DMS53 treated with DMSO at 0.1 percent for 48 hours (cell line): ENCODE measurements at regions not wholly inside any gene's neighbourhood (a gene's known extent, or its start where the extent isn't known, plus 50 kb on each side); places are given as distances from the start of the nearest gene placed in this dataset.
"Not testable (repeated sequence)": the region's sequence is repeated elsewhere in the genome, so short reads cannot be mapped to it uniquely, and the experiment has no call there.

ENCODE experiments used
- DNase-seq: peaks from one replicate; lab custom pipeline; 2025; ENCODE audit not compliant: unreplicated experiment; lab: John Stamatoyannopoulos, UW

DNA sequence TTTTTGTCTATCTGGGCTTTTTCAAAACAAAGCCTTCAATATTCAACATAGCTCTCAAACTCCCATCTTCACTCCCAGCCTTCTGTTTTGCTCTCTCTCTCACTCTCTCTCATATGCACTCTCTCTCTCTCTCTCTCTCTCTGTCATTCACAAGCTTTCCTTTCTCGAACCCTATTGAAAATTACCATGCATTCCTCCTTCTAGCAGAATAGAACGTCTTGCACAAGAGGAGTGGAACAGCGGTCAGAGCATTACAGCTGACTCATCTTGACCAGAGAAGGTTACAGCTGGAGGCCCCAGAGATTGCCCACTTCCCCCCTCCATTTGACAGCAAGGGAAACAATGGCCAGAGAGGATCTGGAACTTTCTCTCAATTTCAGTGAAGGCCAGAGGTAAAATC, 51.0 kb upstream of the LIFR start:
- no peak for DNase-seq

DNA sequence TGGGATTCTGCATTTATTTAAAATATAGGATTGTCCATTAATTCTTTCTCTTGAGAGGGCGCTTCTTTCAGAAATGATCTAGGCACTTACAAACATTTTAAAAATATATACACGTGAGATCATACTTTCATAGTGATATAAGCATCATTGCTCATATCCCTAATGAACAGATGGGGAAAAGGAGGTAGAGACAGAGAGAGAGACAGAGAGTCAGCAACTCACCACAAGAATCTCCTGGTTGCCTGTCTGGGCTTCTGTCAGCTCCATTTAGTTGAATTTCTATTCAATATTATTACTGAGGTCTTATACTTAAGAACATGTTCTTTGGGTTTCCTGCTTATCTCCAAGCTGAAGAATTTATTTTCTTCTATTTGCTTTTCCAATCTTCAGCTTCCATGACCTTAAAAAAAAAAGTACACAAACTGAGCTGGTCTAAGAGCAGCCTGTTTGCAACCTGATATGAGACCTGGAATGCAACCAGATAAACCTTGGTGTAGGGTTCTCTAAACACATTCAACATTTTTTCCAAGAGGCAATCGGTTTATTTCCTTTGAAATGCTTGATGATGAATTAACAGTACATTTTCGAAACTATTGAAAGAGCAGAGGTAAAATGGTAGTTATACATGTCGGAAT, 51.6 kb upstream of the LIFR start:
- no peak for DNase-seq

DNA sequence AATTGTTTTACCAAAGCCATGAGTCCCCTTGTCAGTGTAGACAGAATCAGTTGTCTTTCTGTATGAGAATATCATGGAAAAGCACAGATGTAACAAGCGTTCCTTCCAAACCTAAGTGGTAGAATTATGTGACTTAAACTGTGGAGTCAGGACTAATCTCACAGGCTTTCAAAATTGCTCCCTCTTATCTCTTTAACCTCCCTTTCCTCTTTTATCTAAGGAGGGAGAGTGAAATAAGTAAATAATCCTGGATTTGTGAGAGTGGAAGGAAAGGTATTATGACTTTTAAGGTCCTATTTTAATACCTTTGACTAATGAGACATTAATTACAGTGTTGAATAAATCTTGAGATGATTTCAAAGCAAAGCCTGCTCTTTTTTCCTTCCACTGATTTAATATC, 52.4 kb upstream of the LIFR start:
- no peak for DNase-seq

DNA sequence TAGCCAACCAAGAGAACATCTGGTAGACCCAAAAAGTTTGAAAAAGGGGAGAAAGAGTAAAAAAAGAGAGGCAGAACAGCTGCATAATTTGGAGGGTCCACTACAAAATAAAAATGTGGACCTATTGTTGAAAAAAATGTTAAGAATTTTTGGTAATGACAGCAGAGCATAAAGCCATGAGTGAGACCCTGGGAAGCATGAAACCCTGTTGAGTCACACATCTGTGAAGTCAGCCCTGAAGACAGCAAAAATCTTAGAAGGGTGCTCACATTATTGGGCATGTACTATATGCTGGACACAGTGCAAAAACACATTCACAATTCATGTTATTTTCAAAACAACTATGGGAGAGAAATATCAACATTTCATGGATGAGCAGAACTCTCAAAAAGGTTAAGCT, 56.4 kb upstream of the LIFR start:
- no peak for DNase-seq

DNA sequence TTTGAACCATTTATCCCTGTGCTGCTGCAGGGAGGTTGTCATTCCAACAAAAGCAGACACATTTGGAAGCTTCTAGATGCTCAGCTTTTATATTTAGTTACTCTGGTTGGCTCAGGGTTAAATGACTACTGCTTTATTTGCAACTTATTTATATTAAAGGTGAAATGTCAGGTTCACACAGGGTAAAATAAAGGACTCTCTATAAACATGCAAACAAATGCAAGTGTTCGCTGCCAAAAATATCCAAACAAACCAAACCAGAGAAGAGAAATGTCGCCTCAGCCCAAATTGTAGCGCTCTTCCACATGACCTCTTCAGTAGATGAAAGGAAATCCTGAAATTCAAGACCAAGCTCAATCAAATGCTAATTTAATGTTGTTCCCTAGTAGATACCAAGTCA, 57.0 kb upstream of the LIFR start:
- DNase-seq = no peak

DNA sequence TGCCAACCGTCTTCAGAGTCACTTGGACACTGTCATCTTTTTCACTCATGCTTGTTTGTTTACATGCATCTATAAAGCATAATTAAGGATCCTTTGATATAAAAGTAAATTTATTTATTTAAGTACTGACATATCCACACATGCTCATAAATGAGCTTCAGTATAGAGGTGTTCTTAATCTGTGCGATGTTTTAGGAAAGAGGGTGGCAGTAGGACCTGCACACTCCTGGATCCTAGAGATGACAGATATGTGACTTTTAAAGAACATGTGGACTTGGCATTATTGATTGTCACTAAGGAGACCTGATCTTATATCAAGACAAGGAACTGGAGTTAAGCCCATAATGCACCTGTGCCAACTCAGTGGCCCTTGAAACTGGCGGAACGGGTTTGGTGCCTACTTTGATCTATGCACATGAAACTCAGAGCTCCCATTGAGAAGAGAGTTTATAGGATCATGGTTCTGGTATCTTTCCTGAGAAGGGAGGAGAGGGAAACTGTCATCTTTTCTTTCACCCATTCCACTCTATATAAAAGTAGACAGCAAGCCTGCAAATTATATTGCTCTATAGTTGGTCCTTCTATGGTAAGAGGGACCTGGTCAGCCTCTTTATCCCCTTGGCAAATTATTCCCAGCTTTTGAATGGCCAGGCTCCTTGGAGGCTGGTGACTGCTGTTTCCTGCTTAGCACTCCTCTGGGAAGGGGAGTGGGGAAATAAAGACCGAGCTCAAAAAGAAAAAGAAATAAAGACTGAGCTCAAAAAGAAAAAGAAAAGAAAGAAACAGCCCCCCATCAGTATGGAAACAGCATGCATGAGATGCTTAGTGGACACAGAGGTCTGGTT, 57.8 kb upstream of the LIFR start:
- DNase-seq = peak; percentile 76

DNA sequence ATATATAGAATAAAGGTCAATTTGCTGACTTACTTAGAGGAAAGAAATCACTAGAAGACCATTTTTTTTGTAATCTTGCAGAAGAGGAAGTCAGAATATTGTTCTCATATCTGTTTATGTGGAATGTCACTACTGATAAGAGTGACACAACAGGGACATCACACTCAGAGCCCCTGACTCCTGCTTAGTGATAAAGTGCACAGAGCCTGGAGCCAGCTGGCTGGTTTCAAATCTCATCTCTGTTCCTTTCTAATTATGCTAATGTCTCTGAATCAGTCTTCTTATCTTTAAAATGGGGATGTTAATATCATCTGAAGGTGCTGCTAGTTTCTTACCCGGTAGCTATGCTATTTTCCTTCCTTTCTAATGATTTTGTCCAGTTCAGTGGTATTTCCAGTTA, 58.6 kb upstream of the LIFR start:
- no peak for DNase-seq

DNA sequence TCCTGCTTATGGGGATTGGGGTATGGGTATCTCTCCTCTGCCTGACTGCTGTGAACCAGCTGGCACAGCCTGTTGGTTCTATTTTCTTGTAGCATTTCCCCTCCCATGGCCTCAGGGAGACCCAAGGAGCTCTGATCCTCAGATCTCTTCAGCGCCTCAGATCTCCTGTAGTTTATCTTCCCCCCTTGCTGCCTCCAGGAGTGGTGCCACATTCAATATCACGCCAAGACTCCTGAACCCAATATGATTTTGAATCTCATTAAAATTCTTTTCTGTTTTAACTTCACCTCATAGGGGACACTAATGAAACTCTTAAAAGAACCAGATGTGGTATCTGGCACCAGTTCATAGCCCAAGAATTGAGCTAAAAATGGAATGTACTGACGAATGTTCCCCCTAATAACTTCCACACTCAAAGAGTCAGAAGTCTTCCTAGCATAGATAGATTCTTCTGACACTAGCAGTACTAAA, 59.6 kb upstream of the LIFR start:
- DNase-seq = no peak

DNA sequence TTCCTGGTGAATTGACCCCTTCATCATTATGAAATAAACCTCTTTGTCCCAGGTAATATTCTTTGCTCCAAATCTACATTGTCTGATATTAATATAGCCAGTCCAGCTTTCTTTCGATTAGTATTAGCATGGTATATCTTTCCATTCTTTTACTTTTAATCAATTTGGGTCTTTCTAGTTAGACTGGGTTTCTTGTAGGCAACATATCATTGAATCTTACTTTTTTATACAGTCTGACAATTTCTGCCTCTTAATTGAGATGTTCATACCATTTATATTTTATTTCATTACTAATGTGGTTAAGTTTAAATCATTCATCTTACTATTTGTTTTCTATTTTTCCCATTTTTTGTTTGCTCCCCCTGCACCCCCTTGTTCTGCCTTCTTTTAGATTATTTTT, 61.7 kb upstream of the LIFR start:
- DNase-seq = no peak

DNA sequence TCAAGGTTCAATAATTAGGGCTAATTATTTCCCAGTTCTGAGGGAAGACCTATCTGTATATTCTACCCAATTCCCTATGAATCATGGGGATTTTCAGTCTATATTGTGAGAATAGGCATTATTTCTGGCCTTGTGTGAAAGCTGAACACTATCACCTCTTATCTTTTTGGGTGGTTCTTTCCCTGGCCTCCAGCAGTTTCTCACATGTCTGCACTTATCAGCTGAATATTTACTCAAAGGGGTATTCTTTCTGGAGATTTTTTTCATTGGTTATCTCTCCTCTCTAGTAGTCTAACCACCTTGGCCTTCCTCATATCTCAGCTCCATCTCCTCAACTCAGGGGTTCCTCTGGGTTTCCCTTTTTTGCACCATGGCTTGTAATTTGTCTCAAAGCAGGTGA, 64.9 kb upstream of the LIFR start:
- no peak for DNase-seq

DNA sequence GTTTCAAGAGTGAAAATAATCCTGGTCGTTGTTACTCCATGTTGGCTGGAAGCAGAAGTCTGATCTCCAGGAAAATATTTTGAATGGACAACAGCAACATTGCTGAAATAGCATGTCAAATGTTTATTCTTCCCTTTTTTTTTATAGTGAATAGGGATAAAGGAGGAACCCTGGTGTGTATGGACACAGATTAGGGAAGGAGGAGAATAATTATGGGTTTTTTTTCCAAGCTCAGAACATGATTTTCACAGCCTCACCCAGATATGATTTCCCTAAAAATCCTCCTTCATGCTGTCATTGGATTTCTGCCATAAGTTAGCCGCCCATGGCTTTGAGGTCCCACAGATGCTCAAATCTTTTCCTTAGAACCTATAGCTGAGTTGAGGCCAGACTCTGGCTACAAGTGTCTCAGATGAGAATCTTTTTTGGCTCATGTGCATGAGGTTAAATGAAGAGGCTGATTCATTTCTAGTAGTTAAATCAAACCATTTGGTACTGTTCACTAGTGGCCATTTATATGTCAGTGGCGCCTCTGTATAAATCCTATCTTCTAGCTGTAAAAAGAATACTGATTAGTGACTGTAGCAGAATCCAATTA, 65.5 kb upstream of the LIFR start:
- no peak for DNase-seq

DNA sequence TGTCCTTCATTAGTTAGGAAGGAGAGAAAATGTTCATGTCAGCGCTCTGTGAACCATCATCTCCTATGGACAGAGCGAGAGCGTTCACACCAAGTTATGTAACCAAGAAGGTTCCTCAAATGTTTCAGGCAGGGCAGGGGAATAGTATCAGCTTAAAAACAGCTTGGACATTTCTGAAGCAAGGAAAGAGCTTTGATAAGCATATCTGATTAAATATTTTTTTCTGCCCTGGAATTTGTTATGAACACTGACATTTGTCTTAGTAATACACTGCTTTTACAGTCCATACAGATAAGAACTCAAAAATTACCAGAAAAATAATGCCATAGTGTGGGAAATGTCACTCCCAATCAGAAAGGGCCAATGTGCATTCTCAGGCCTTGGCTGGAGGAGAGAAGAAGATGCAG, 66.3 kb upstream of the LIFR start:
- DNase-seq = no peak

DNA sequence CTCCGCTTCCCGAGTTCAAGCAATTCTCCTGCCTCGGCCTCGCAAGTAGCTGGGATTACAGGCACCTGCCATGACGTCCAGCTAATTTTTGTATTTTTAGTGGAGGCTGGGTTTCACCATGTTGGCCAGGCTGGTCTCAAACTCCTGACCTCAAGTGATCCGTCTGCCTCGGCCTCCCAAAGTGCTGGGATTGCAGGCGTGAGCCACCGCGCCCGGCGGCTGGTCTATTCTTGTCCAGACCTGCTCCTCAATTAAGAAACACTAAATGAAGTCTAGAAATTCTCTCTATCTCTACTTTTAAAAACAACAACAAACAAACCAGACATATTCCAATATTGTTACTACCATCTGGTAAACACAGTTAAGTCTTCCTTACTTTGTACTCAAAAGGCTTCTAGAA, 68.1 kb upstream of the LIFR start:
- DNase-seq = not testable (repeated sequence)

DNA sequence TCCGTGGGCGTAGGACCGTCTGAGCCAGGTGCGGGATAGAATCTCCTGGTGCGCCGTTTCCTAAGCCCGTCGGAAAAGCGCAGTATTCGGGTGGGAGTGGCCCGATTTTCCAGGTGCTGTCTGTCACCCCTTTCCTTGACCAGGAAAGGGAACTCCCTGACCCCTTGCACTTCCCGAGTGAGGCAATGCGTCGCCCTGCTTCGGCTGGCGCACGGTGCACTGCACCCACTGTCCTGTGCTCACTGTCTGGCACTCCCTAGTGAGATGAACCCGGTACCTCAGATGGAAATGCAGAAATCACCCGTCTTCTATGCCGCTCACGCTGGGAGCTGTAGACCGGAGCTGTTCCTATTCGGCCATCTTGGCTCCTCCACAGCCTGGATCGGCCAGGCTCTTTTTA, 74.9 kb upstream of the LIFR start:
- not testable (repeated sequence) for DNase-seq

DNA sequence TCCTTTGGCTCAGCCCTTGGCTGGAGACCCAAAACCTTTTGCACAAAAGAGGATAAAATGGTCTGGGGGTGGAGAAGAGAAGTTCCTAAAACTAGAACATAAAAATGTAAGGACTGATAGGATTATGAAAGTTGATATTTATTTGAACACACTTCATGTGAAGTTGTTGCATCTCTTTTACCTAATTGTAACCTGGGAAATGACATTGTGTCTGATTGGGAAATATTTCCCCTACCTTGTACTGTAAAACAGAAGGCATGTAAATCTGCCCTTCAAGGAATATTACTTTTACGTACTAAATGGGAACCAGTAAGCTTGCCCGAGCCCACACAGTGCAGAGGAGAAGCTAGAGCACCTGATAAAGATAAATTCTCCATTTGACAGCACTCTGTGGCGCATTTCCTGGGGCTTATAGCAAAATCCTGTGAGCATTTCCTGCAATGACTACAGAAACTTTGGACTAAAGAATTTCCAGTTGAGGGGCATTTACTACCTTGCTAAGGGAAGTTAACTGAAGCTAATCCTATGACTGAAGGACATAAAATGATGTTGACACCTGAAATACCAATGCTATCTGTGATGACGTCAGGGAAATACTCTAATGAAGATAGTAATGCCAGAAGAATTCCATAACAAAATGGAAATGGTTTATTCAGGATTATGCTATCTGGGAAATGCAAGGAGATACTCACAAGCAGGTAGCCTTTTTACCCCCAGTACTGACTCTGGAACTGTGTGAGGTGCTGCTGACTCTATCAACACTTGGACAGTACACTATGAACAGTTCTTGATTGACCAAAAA, 78.3 kb upstream of the LIFR start:
- no peak for DNase-seq

DNA sequence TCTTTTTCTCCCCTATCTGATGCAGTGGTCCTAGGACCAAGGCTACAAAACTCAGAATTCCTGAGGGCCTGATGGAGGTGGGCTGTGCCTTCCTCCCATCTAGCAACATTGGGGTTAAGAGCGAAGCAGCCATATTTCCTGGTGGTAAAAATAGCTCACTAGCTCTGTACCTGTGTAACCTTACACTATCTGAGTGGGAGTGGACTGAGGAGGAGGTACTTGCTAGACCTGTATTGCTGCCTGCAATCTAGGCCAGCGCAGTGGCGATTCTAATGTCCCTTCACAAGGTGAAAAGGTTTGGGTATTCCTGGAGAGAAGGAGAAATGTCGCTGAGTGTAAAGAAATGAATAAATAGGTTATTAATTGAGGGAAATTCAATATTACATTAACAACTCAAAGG, 80.2 kb upstream of the LIFR start:
- DNase-seq = peak; percentile 84

DNA sequence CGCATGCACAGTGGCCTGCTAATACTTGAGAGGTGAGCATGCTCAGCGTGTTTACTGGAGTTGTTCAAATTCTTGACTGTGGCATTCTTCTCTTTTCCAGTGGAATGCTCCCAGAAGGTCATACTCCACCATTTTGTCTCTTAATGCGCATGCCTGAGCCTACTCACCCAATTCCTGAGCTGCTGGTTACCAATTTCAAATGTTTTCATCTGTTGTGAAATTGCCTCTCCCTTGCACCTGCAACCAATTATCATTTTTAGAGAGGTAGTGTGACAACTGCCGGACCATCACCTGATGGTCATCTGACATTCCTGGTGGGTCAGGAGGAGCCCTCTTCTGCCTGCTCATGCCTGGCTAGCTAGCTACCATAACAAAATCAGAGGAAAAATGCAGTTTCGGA, 82.2 kb upstream of the LIFR start:
- no peak for DNase-seq

DNA sequence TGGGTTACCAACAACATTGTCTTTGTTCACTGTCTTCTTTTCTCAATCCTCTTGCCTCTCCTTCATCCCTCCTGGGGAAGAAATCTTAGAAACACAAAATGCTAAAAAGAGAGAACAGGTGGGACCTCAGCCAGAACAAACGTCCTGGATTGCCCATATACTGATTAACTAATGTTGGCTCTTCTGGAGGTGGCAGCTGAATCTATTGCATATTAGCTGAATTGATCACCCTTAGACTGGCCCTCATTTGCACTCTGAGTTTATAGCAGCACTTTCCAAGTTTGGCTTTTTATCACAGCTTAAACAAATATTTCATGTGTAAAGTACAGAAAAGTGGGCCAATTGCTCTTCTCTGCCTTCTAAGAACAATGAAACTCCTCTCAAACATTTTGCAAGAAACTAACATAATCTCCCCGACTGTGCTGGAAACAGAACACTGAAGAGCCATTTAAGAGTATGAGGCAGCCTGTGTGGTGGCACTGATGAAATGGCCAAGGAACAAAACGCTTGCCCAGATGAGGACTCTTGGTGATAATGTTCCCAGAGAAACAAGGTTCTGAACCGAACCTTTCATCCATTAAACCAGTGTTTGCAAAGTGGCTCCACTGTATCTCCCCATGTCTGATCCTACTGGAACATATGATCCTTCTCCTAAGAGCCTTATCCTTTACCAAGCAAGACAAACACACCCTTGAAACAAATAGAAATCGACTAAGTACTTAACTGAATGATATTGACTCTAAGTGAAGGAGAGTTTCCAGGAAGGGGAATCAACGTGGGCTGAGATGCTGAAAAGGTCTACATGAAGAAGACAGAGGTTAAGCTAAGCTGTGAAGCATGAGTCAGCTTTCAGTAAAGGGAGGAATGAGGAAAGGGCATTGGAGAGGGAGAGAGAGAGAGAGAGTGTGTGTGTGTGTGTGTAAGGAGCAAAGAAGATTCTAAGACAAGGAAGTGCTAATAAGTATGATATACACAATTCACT, 83.2 kb upstream of the LIFR start:
- no peak for DNase-seq

DNA sequence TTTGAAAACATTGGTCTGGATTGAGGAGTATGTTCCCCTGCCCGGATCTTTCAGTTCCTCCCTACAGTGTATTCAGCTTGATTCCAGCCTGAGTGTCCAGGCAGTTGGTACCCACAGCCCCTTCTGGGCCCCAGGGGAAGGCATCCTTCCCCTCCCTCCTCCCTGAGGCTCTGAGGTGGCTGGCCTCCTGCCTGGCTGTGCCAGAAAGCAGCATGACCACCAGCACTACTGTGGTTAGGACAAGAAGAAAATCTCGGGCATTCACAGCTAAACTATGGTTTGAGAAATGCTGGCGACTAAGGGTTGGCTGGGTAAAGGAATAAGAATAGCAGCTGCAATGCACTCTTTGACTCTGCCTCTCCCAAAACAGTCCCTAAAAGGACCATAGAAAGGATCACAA, 84.6 kb upstream of the LIFR start:
- no peak for DNase-seq

DNA sequence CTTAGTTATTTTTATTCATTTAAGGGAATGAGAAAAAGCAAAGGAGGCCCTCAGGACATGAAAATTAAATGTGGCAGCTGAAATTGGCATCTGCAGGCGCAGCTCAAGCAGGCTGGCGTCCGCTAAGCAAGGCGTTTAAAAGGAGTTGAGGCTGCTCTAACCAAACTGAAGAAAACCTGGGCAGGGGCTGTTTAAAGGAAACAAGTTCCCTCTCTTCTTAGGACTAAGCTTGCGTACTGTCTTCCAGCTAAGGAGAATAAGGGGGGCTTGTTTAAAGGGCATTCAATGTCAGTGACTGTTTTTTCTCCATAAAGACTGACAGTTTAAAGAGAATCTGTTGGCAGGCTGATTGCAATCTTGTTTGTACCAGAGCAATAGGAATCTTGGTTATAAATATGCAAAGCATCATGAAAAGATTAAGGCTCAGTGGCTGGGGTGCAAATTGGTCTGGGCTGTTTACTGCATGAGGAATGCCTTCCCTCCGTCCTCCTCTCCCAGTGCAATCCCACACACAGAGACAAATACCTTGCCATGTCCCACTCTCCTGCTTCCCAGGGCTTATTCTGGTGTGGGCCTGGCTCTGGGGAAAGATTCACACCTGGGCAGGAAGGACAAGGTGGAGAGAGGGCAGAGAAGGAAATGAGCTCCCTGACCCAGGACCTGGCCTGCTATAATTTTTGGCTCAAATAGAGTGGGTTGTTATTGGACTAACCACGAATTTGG, 85.9 kb upstream of the LIFR start:
- no peak for DNase-seq
